DND-41 (cell line): ENCODE measurements at regions not wholly inside any gene's neighbourhood (a gene's known extent, or its start where the extent isn't known, plus 50 kb on each side); places are given as distances from the start of the nearest gene placed in this dataset.

Experiments used
- EZH2 ChIP-seq: IDR thresholded peaks from 3 replicates; pipeline ENCODE4 v1.6.1; 2012; ENCODE audit warnings: borderline replicate concordance, low read depth, mild to moderate bottlenecking, moderate library complexity, low read length, inconsistent platforms; ENCODE audit not compliant: severe bottlenecking
- TF ChIP-seq, protein P1 (sequence below): IDR thresholded peaks from 2 replicates; pipeline ENCODE4 v1.5.1; 2012; ENCODE audit warnings: borderline replicate concordance, low read length, moderate library complexity, mild to moderate bottlenecking; ENCODE audit not compliant: poor library complexity, severe bottlenecking; ENCODE audit errors: extremely low read depth

DNA sequence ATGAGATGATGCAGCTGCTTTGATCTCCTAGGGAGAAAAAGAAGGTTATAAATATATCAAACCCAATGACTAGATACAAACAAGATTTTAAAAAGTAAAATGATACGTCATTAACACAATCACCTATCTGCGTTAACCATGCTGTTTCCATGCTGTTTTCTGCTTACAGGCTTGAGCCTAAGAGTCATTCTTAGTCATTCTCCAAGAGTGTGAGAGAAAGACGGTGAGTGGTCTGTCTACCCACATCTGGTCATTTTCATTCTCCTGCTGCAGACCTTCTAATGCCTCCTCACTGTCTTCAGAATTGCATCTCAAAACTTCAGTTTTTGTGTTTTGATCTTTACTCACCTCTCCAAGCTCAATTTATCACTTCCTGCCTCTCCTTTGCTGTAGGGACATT, 98.0 kb upstream of the ELMO1 start:
- TF ChIP-seq, protein P1, sequence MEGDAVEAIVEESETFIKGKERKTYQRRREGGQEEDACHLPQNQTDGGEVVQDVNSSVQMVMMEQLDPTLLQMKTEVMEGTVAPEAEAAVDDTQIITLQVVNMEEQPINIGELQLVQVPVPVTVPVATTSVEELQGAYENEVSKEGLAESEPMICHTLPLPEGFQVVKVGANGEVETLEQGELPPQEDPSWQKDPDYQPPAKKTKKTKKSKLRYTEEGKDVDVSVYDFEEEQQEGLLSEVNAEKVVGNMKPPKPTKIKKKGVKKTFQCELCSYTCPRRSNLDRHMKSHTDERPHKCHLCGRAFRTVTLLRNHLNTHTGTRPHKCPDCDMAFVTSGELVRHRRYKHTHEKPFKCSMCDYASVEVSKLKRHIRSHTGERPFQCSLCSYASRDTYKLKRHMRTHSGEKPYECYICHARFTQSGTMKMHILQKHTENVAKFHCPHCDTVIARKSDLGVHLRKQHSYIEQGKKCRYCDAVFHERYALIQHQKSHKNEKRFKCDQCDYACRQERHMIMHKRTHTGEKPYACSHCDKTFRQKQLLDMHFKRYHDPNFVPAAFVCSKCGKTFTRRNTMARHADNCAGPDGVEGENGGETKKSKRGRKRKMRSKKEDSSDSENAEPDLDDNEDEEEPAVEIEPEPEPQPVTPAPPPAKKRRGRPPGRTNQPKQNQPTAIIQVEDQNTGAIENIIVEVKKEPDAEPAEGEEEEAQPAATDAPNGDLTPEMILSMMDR = no peak
- no peak for TF ChIP-seq EZH2
